ENCODE measurements at regions not wholly inside any gene's neighbourhood (a gene's known extent, or its start where the extent isn't known, plus 50 kb on each side); places are given as distances from the start of the nearest gene placed in this dataset.

DNA sequence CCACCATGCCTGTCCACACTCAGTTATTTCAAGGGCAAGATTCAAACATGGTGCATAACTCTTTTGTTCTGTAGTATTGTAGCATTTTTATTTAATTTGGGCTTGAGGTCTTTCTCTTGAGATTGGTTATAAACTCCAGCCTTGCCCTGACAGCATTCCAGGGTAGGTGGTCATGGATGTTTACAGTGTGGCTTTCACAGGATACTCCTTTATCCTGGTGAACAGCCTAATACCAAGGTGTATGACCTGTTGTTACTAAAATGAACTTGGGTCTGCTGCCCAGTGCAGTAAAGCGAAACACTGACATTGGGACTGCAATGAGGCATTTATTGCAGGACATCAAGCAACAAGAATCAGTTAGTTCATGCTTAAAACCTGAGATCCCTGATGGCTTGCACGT is 434.8 kb downstream of the ANKRD50 start:
- no peaks in the 10 kb centered on the region for H3K36me3 ChIP-seq
- TF ChIP-seq, protein P1, sequence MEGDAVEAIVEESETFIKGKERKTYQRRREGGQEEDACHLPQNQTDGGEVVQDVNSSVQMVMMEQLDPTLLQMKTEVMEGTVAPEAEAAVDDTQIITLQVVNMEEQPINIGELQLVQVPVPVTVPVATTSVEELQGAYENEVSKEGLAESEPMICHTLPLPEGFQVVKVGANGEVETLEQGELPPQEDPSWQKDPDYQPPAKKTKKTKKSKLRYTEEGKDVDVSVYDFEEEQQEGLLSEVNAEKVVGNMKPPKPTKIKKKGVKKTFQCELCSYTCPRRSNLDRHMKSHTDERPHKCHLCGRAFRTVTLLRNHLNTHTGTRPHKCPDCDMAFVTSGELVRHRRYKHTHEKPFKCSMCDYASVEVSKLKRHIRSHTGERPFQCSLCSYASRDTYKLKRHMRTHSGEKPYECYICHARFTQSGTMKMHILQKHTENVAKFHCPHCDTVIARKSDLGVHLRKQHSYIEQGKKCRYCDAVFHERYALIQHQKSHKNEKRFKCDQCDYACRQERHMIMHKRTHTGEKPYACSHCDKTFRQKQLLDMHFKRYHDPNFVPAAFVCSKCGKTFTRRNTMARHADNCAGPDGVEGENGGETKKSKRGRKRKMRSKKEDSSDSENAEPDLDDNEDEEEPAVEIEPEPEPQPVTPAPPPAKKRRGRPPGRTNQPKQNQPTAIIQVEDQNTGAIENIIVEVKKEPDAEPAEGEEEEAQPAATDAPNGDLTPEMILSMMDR (IDR thresholded peaks at IDR 0.05; ENCODE audit: low read depth, low read length) = no peak
- H3K27ac ChIP-seq = no peak overlapping the region
- DNase-seq = no peak
- H3K9me3 ChIP-seq (ENCODE audit: severe bottlenecking) = no peaks in the 10 kb centered on the region
- H3K27me3 ChIP-seq (ENCODE audit: insufficient read depth, low read depth, severe bottlenecking) = no peaks in the 10 kb centered on the region
- no peak overlapping the region for H3K4me3 ChIP-seq (ENCODE audit: low read depth, low read length)

DNA sequence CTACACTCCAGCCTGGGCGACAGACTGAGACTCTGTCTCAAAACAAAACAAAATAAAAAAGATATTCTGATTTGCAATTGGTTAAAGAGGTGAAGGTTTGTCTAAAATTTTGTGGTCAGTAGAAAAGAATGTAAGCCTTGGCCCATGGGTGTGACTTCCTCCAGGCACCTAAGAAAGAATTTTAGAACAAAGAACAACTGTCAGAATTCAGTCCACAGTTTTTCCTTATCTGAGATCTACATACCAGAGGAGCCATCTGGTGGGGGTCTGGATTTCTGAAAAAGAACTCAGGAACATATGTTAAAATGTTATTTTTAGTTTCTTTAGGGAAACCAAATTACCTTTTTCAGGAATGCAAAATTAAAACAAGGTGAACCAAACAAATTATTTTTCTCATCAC is 434.1 kb downstream of the ANKRD50 start:
- DNase-seq = no peak
- Histone ChIP-seq H3K36me3 (no peaks in the 10 kb centered on the region), H3K4me3 (ENCODE audit: low read depth, low read length) (no peak overlapping the region), H3K27me3 (ENCODE audit: insufficient read depth, low read depth, severe bottlenecking) (no peaks in the 10 kb centered on the region), H3K27ac (no peak overlapping the region), H3K9me3 (ENCODE audit: severe bottlenecking) (no peaks in the 10 kb centered on the region)
- TF ChIP-seq, protein P1 (IDR thresholded peaks at IDR 0.05; ENCODE audit: low read depth, low read length) = no peak

DNA sequence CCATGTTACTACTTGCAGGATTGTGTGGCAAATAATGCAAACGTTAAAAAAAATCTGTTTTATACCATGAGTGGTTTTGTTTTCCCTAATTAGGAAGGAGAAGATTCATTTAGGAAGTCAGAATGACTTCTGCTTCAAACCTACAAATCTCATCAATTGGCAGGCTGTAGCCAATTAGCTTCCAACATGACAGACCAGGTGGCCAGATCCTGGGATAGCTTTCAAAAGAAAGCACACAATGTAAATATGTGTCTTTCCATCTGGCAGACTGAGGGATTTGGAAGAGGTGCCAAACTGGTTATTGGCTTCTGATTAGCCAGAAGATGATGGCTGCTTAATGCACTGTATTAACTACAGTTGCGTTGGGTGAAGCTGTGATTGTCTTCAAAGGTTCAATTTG is 432.8 kb downstream of the ANKRD50 start:
- peak; percentile 18 for DNase-seq
- TF ChIP-seq, protein P1 (IDR thresholded peaks at IDR 0.05; ENCODE audit: low read depth, low read length) = no peak

DNA sequence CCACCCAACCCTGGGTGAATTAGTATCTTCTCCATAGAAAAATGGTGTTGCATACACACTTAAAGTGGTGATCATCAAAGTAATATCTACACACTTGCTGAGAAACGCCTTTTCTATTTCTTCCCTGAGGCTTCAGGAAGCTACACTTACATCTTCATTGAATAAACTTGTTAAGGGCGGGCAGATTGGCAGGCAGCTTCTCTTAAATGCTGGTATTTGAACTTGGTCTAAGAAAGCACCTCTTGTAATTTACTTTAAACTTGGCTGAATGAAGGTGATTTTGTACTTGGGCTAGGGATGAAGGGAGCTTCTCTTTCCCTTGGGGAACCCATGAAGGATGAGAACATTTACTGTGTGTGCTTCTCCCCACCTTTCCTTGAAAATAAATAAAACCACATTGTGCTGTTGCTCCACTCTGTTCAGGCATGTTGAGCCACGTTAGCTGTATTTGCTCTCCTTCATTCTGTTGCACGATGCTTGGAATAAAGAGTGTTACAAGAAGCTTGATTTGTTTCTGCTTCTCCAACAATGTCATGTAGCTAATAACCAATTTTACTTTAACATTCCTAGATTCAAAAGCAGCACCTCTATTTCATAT is 430.1 kb downstream of the ANKRD50 start:
- H3K27me3 ChIP-seq (ENCODE audit: insufficient read depth, low read depth, severe bottlenecking) = no peaks in the 10 kb centered on the region
- DNase-seq = no peak
- H3K27ac ChIP-seq = no peak overlapping the region
- H3K36me3 ChIP-seq = no peaks in the 10 kb centered on the region
- H3K4me3 ChIP-seq (ENCODE audit: low read depth, low read length) = no peak overlapping the region
- TF ChIP-seq, protein P1 (IDR thresholded peaks at IDR 0.05; ENCODE audit: low read depth, low read length) = no peak
- H3K9me3 ChIP-seq (ENCODE audit: severe bottlenecking) = peaks cover 3% of the 10 kb centered on the region

More for the DNA sequence above, 432.8 kb downstream of the ANKRD50 start:
- Histone ChIP-seq H3K36me3 (no peaks in the 10 kb centered on the region), H3K27ac (no peak overlapping the region), H3K27me3 (ENCODE audit: insufficient read depth, low read depth, severe bottlenecking) (no peaks in the 10 kb centered on the region), H3K9me3 (ENCODE audit: severe bottlenecking) (no peaks in the 10 kb centered on the region), H3K4me3 (ENCODE audit: low read depth, low read length) (no peak overlapping the region)

DNA sequence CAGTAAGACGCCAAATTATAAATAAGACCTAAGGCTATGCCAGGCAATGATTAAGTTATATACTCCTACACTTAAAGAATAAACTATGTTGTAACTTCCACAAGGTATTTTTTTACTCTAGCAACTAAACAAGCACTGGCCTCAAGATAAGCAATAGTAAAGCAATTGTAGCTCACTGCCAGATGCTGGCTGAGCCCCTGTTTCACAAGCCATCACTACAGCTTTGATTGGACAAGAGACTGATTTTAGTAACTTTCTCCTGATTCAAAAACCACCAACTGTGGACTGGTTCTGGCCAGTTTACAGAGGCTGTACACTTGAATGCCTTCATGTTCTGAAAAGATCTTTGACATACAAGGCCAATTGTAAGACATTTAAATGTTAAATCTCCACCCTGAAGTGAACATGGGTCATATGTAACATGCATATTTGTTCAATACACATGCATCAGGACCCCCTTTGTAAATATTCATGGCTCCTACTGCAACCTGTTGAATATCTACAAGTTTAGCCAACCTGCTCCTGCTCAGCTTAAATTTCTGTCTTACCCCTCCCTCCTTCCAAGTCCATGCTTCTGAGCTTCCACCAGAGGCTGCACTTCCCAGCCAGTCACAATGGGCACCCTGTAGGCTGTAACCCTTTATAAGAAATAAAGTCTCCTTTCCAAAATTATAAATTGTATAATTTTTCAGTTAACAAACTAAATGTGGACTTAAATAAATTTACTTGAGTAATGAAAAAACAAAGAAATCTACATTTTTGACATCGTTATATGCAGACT is 423.6 kb downstream of the ANKRD50 start:
- TF ChIP-seq, protein P1 (IDR thresholded peaks at IDR 0.05; ENCODE audit: low read depth, low read length) = no peak

More for the DNA sequence above, 423.6 kb downstream of the ANKRD50 start:
- no peaks in the 10 kb centered on the region for H3K27me3 ChIP-seq (ENCODE audit: insufficient read depth, low read depth, severe bottlenecking)
- H3K27ac ChIP-seq = no peak overlapping the region
- DNase-seq = no peak
- H3K9me3 ChIP-seq (ENCODE audit: severe bottlenecking) = peaks cover 3% of the 10 kb centered on the region
- H3K36me3 ChIP-seq = no peaks in the 10 kb centered on the region
- no peak overlapping the region for H3K4me3 ChIP-seq (ENCODE audit: low read depth, low read length)
